Neutrophil (primary cell): ENCODE measurements at regions not wholly inside any gene's neighbourhood (a gene's known extent, or its start where the extent isn't known, plus 50 kb on each side); places are given as distances from the start of the nearest gene placed in this dataset.

Experiments
- H3K27ac ChIP-seq: fragments of 200-600 bp; sonication (generic); 2 replicates; pipeline ENCODE4 v1.5.1; 2016; ENCODE audit warnings: mild to moderate bottlenecking, moderate library complexity
- H3K27me3 ChIP-seq: fragments of 200-600 bp; sonication (generic); 2 replicates; pipeline ENCODE4 v1.6.0; 2016; ENCODE audit warnings: mild to moderate bottlenecking
- H3K36me3 ChIP-seq: fragments of 200-600 bp; sonication (generic); 2 replicates; pipeline ENCODE4 v1.5.1; 2017
- H3K4me1 ChIP-seq, 2 experiments: fragments of 200-600 bp in 1 of 2; sonication (generic) in 1 of 2; 1 replicate in 1 of 2; 2 replicates in 1 of 2; pipeline versions ENCODE4 v1.5.1 to v1.6.1; 2013 to 2016; ENCODE audit warnings: low read depth in 1 of 2, low read length in 1 of 2, mild to moderate bottlenecking in 1 of 2, moderate library complexity in 1 of 2; ENCODE audit not compliant: control insufficient read depth in 1 of 2, insufficient read depth in 1 of 2
- H3K4me3 ChIP-seq, 2 experiments: fragments of 200-600 bp in 1 of 2; sonication (generic) in 1 of 2; 1 replicate in 1 of 2; 2 replicates in 1 of 2; pipeline ENCODE4 v1.5.1; 2013 to 2016; ENCODE audit warnings: low read depth in 1 of 2, low read length in 1 of 2, mild to moderate bottlenecking in 1 of 2, moderate library complexity in 1 of 2
- H3K9me3 ChIP-seq: fragments of 200-600 bp; sonication (generic); 2 replicates; pipeline ENCODE4 v1.5.1; 2016
- TF ChIP-seq, protein P1 (sequence below): fragments of 200-600 bp; sonication (generic); IDR thresholded peaks from 2 replicates; pipeline ENCODE4 v1.5.1; 2016; ENCODE audit warnings: antibody characterized with exemption

DNA sequence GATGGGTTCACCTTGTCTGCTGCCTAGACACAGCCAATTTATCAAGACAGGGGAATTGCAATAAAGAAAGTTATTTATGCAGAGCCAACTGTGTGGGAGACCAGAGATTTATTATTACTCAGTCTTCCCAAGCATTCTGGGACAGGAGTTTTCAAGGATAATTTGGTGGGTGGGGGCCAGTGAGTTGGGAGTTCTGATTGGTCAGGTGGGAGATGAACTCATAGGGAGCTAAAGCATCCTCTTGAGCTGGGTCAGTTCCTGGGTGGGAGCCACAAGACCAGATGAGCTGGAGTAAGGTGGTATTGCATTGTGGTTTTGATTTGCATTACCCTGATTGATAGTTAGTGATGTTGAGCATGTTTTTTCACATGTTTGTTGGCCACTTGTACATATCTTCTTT is 86.1 kb downstream of the PRKAB2 start:
- Histone ChIP-seq H3K27ac (no peak overlapping the region), H3K9me3 (no peaks in the 10 kb centered on the region), H3K4me3 (no peak overlapping the region), H3K27me3 (peaks cover 85% of the 10 kb centered on the region), H3K4me1 (peaks cover 10 to 14% of the 10 kb centered on the region in 2 experiments), H3K36me3 (no peaks in the 10 kb centered on the region)
- TF ChIP-seq, protein P1, sequence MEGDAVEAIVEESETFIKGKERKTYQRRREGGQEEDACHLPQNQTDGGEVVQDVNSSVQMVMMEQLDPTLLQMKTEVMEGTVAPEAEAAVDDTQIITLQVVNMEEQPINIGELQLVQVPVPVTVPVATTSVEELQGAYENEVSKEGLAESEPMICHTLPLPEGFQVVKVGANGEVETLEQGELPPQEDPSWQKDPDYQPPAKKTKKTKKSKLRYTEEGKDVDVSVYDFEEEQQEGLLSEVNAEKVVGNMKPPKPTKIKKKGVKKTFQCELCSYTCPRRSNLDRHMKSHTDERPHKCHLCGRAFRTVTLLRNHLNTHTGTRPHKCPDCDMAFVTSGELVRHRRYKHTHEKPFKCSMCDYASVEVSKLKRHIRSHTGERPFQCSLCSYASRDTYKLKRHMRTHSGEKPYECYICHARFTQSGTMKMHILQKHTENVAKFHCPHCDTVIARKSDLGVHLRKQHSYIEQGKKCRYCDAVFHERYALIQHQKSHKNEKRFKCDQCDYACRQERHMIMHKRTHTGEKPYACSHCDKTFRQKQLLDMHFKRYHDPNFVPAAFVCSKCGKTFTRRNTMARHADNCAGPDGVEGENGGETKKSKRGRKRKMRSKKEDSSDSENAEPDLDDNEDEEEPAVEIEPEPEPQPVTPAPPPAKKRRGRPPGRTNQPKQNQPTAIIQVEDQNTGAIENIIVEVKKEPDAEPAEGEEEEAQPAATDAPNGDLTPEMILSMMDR: no peak

DNA sequence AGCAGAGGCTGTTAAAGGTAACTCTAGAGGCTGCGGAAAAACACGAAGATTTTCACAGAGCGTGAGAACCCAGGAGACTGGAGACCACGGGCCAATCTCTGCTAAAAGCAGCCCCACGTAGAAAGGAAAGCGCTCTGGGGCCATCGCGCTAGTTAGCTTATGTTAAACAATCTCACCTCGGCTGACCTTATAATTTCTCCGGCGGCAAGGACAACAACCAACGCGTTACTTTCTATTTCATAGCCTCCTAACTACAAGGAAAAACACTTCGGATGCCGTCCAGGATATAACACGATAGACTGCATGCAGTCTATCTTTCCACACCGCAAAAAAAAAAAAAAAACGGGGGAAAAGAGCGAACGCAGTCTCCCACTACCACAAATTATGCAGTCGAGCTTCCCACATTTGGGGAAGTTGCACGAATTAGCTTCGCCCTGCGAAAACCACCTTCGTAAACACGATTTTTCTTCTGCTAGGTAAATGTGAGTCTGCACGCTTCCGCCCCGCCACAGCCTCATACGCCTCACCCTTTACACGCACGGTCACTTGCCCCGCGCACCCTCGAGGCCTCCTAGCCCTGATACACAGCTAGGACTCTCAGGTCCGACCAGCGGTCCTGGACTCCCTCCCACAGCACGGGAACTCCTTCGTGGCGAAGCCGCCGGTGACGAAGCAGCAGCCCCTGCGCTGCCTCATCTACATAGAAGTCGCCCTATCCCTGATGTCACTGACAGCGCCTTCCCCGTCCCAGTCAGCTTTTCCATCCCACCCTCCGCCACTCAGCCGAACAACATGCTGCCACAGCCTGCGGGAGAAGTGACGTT is 87.8 kb downstream of the PRKAB2 start:
- Histone ChIP-seq H3K36me3 (no peaks in the 10 kb centered on the region), H3K4me1 (peaks cover 10 to 14% of the 10 kb centered on the region in 2 experiments), H3K27ac (no peak overlapping the region), H3K9me3 (no peaks in the 10 kb centered on the region), H3K4me3 (peak overlapping the region; percentile 22 to 48), H3K27me3 (peaks cover 97% of the 10 kb centered on the region)
- TF ChIP-seq, protein P1: no peak

DNA sequence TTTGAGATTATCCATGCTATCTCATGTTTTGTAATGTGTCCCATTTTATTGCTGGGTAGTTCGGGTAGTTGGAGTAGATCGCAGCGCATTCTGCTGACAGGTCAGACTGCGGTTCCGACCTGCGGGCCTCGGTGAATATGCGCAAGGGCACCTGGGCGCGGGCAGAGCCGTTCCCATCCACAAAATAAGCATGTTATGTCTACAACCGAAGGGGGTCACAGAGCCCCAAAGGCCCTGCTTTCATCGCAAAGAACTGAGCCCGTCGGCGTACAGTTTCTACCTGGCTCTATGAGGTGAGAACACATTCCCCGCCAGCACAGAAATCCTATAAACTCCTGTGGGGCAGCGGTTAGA is 88.4 kb downstream of the PRKAB2 start:
- Histone ChIP-seq H3K4me3 (peak overlapping the region; percentile 22 to 48), H3K27ac (no peak overlapping the region), H3K27me3 (peaks cover 99% of the 10 kb centered on the region), H3K9me3 (no peaks in the 10 kb centered on the region), H3K4me1 (peaks cover 10 to 14% of the 10 kb centered on the region in 2 experiments), H3K36me3 (no peaks in the 10 kb centered on the region)
- TF ChIP-seq, protein P1: no peak

DNA sequence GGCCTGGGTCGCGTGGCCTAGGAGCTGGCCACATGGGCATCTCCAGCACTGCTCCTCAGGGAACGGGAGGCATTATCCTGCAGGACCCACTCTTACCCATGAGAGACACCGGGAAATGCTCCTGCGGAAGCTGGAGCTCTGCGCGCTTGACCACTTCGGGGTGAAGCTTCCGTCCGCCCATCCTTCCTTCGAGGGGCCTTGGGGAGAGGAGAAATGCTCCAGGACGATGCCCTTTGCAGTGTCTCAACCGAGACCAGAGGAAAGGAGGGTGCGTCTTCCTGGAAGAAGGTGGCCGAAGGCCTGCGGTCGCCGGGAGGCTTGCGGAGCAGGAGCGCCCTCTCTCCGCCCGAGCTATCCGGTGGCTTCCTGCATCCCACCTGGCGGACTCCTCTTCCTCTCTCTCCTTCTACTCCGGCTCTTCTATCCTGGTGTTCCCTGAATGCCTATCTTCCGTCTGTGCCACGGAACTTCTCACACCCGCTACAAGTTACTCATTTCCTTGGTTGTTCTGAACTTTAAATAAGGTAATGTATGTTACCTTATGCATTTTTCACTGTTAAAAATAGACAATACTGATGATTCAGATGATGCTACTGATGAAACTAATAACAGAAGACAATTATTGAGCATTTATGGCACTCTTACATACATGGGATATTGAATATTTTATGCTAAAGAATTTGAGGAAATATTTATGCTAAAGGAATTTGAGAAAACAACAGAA is 91.4 kb downstream of the PRKAB2 start:
- Histone ChIP-seq H3K36me3 (no peaks in the 10 kb centered on the region), H3K9me3 (no peaks in the 10 kb centered on the region), H3K27me3 (peaks cover 100% of the 10 kb centered on the region), H3K27ac (no peak overlapping the region), H3K4me3 (no peak overlapping the region), H3K4me1 (peaks cover 10 to 14% of the 10 kb centered on the region in 2 experiments)
- TF ChIP-seq, protein P1: no peak

DNA sequence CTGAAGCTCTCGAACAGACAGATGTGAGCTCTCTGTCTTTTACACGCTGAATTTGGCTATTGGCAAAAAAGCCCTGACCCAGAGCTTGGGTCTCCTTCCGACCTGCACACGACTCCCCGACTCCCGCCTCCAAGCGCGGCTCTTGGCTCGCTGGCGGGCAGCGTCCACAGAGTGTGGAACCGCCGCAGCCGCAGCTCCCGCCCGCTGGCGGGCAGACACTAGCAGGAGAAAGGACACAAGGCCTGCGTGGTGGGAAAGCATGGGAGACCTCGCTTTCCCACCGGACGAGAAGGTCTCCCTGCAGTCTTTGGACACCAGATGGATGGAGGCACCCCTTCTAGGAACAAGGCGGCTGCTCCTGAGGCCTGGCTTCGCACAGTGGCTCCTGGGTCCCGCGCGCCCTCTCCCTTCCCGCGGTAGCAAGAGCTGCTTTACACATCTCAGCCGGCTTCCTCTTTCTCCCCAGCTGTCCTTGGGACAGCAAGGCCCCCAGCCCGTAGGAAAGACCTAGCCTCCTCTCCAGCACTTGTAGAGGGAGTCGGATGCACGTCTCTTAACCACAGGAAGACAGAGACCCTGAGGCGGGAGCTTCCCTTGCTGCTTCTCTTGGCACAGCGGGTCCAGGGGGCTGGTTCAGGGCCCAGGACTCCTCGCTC is 92.1 kb downstream of the PRKAB2 start:
- TF ChIP-seq, protein P1: no peak
- peaks cover 100% of the 10 kb centered on the region for H3K27me3 ChIP-seq
- H3K36me3 ChIP-seq: no peaks in the 10 kb centered on the region
- no peak overlapping the region for H3K27ac ChIP-seq
- H3K4me1 ChIP-seq: peaks cover 10 to 14% of the 10 kb centered on the region in 2 experiments
- H3K9me3 ChIP-seq: no peaks in the 10 kb centered on the region
- no peak overlapping the region for H3K4me3 ChIP-seq
